BLaER1 (cell line): ENCODE measurements at regions not wholly inside any gene's neighbourhood (a gene's known extent, or its start where the extent isn't known, plus 50 kb on each side); places are given as distances from the start of the nearest gene placed in this dataset.

Source experiments
- H3K27ac ChIP-seq: shearing (Covaris generic); formaldehyde crosslinking; 2 replicates; pipeline ENCODE4 v1.8.1; 2022
- H3K27me3 ChIP-seq: shearing (Covaris generic); formaldehyde crosslinking; 2 replicates; pipeline ENCODE4 v1.8.1; 2022
- H3K36me3 ChIP-seq: shearing (Covaris generic); formaldehyde crosslinking; 2 replicates; pipeline ENCODE4 v1.8.1; 2022
- H3K4me1 ChIP-seq: shearing (Covaris generic); formaldehyde crosslinking; 2 replicates; pipeline ENCODE4 v1.8.1; 2022
- H3K4me2 ChIP-seq: shearing (Covaris generic); formaldehyde crosslinking; 2 replicates; pipeline ENCODE4 v1.8.1; 2022
- H3K4me3 ChIP-seq: shearing (Covaris generic); formaldehyde crosslinking; 2 replicates; pipeline ENCODE4 v1.8.1; 2022
- H3K9ac ChIP-seq: shearing (Covaris generic); formaldehyde crosslinking; 2 replicates; pipeline ENCODE4 v1.8.1; 2022
- H3K9me3 ChIP-seq: shearing (Covaris generic); formaldehyde crosslinking; 2 replicates; pipeline ENCODE4 v1.8.1; 2022
- H4K20me1 ChIP-seq: shearing (Covaris generic); formaldehyde crosslinking; 2 replicates; pipeline ENCODE4 v1.8.1; 2022
- Cebpa-rat ChIP-seq: shearing (Covaris generic); IDR thresholded peaks from 2 replicates; pipeline ENCODE4 v1.8.1; 2022

DNA sequence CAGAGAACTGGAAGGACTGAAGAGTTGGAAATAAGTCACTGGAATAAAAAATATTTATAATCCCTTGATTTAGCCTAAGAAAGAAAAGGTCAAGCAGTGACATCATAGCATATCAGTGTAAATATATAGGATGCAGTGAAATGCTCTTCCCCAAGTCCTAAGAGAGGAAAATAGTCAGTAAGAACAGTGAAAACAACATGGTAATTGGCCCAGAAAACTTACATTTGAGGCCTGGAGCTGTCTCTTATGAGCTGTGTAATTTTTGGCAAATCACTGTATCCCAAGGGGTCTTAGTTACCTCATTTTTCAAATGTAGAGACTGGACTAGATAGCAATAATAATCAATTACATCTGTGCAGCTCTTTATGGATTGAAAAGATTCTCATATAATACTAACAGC lies 255.7 kb upstream of the AR start:
- H3K4me1 ChIP-seq: no peaks in the 10 kb centered on the region
- H3K4me2 ChIP-seq: no peak overlapping the region
- no peaks in the 10 kb centered on the region for H3K36me3 ChIP-seq
- no peak overlapping the region for H3K27ac ChIP-seq
- H3K9ac ChIP-seq: no peak overlapping the region
- TF ChIP-seq Cebpa-rat: no peak
- H3K9me3 ChIP-seq: no peaks in the 10 kb centered on the region; the same call in 1 of the 2 replicates
- H3K27me3 ChIP-seq: peaks cover 18% of the 10 kb centered on the region
- no peaks in the 10 kb centered on the region for H4K20me1 ChIP-seq
- no peak overlapping the region for H3K4me3 ChIP-seq

DNA sequence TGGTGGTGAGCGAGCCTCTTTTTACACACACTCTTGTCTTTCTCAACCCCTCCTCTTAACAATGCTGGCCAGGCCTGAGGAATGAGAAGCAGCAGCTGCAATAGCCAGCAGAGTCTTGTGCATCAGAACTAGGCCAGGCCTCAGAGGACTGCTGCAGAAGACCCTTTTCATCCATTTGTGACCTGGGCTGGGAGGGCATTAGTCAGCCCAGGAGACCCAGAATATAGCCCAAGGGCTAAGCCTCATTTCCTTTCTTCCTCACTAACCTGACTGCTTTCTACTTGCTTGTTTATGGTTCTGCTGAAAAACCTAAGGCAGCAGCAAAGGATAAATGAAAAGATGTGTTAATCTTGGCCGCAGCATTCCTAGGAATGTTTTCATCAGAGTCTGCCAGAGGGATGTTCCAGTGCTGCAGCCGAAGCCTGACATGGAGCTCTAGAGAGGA lies 254.7 kb upstream of the AR start:
- no peak for TF ChIP-seq Cebpa-rat
- Histone ChIP-seq H3K4me3 (no peak overlapping the region), H4K20me1 (no peaks in the 10 kb centered on the region), H3K27me3 (peaks cover 18% of the 10 kb centered on the region), H3K9me3 (no peaks in the 10 kb centered on the region), H3K4me2 (no peak overlapping the region), H3K27ac (no peak overlapping the region), H3K9ac (no peak overlapping the region), H3K36me3 (no peaks in the 10 kb centered on the region), H3K4me1 (no peaks in the 10 kb centered on the region)

DNA sequence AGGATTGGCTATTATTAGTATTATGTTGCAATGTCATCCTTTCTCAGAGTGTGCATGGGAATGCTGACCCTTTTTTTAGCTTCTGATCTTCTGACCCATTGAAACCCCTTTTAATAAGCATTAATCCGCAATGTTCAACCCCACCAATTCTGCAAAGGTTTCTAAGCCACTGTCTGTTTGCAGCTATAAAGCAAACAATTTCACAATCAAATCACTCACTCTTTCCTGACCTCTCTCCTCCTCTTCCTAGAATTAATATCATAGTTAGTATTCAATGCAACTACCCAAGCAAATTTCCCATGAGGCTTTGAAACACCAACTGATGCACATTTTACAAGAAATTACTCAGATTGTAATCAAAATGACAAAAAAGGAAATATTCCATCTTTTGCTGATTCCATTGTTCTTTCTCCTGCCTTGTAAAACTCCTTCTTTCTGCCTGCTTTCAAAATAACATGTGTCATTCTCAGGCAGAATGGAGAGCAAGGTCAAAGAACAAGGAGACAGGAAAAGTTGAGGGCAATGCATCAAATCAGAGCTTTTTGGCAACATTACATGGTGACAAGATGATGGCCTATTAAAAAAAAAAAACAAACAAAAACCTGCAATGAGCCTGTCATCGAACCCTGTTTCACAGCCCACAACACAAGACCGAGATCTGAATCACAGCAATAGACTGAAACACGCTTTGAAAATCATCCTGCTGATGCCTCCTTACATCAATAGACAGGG lies 253.2 kb upstream of the AR start:
- no peak for TF ChIP-seq Cebpa-rat
- Histone ChIP-seq H3K4me1 (no peaks in the 10 kb centered on the region), H3K27me3 (peaks cover 18% of the 10 kb centered on the region), H3K4me2 (no peak overlapping the region), H4K20me1 (no peaks in the 10 kb centered on the region), H3K4me3 (no peak overlapping the region), H3K9me3 (no peaks in the 10 kb centered on the region), H3K36me3 (no peaks in the 10 kb centered on the region), H3K27ac (no peak overlapping the region), H3K9ac (no peak overlapping the region)

DNA sequence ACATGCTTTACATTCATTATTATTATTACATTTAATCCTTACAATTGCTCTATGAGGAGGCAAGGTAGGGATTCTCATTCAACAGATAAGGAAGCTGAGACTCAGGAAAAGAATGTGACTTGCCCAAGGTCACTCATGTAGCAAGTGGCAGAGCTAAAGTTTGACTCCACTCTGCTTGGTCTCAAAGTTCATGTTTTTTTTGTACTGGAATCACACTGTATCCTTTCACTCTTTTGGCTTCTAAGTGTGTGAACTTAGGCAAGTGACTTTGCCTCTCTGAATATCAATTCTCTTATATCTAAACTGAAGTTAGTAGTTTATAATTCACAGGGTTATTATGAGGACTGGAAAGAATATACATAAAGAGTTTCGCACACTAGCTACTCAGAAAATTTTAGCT lies 247.9 kb upstream of the AR start:
- Histone ChIP-seq H3K36me3 (no peaks in the 10 kb centered on the region), H3K27ac (no peak overlapping the region), H3K4me3 (no peak overlapping the region), H3K4me1 (no peaks in the 10 kb centered on the region), H3K4me2 (no peak overlapping the region), H4K20me1 (no peaks in the 10 kb centered on the region), H3K27me3 (peaks cover 6% of the 10 kb centered on the region; the same call in 1 of the 2 replicates), H3K9me3 (peaks cover 11% of the 10 kb centered on the region; the same call in 1 of the 2 replicates), H3K9ac (no peak overlapping the region)
- no peak for TF ChIP-seq Cebpa-rat

DNA sequence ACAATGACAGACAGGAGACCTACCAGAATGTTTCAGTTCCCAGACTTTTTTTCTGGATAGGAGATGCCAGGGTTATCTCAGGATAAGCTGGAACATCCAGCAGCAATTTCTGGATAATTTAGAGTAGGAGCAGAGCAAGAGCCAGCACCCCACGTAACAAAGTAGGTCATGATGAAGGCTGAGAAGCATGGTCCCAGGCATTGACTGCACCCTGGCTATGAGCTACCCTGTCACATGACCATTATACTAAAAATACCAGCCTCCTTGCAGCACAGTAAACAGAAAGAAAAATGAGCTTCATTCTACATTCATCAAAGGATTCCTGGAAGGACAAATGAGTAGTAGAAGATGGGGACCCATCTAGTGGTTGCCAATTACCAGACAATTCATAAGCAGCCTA lies 247.4 kb upstream of the AR start:
- no peak overlapping the region for H3K27ac ChIP-seq
- no peak overlapping the region for H3K9ac ChIP-seq
- no peaks in the 10 kb centered on the region for H4K20me1 ChIP-seq
- H3K4me3 ChIP-seq: no peak overlapping the region
- no peaks in the 10 kb centered on the region for H3K36me3 ChIP-seq
- H3K9me3 ChIP-seq: peaks cover 11% of the 10 kb centered on the region; the same call in 1 of the 2 replicates
- H3K27me3 ChIP-seq: peaks cover 4% of the 10 kb centered on the region; the same call in 1 of the 2 replicates
- no peak overlapping the region for H3K4me2 ChIP-seq
- no peak for TF ChIP-seq Cebpa-rat
- no peaks in the 10 kb centered on the region for H3K4me1 ChIP-seq

DNA sequence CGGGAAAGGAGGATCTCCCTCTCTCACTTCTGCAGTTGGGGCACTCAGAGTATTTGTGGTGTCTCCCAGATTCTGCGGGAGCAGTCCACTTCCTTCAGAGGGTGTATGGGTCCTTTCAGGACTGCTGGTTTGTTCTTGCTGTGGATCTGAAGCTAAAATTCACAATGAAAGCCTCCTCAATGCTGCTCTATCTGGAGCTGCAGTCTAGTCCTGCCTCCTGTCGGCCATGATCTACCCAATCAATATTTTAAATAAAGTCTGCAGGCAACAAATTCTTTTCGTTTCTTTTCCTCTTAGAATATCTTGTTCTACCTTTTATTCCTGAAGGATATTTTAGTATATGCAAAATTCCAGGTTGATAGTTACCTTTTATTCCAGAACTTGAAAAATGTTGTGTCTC lies 226.1 kb upstream of the AR start:
- no peak overlapping the region for H3K4me3 ChIP-seq

DNA sequence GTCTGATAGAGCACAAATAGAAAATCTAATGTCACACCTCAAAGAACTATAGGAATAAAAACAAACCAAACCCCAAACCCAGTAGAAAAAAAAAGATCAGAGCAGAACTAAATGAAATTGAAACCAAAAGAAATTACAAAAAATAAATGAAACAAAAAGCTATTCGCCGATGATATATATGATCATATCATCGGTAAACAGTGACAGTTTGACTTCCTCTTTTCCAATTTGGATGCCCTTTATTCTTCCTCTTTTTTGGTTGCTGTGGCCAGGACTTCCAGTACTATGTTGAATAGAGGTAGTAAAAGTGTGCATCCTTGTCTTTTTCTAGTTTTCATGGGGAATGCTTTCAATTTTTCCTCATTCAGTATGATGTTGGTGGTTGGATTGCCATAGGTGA lies 215.3 kb upstream of the AR start:
- no peaks in the 10 kb centered on the region for H3K27me3 ChIP-seq
- TF ChIP-seq Cebpa-rat: no peak
- H3K36me3 ChIP-seq: no peaks in the 10 kb centered on the region
- no peak overlapping the region for H3K9ac ChIP-seq
- no peak overlapping the region for H3K27ac ChIP-seq
- peaks cover 4% of the 10 kb centered on the region; the same call in 1 of the 2 replicates for H3K9me3 ChIP-seq
- no peaks in the 10 kb centered on the region for H3K4me1 ChIP-seq
- no peak overlapping the region for H3K4me2 ChIP-seq
- no peaks in the 10 kb centered on the region for H4K20me1 ChIP-seq
- H3K4me3 ChIP-seq: no peak overlapping the region

More for the DNA sequence above, 226.1 kb upstream of the AR start:
- Histone ChIP-seq H3K27me3 (peaks cover 13% of the 10 kb centered on the region), H3K4me1 (no peaks in the 10 kb centered on the region), H4K20me1 (no peaks in the 10 kb centered on the region), H3K27ac (no peak overlapping the region), H3K4me2 (no peak overlapping the region), H3K36me3 (no peaks in the 10 kb centered on the region), H3K9ac (no peak overlapping the region), H3K9me3 (no peaks in the 10 kb centered on the region)
- TF ChIP-seq Cebpa-rat: no peak

DNA sequence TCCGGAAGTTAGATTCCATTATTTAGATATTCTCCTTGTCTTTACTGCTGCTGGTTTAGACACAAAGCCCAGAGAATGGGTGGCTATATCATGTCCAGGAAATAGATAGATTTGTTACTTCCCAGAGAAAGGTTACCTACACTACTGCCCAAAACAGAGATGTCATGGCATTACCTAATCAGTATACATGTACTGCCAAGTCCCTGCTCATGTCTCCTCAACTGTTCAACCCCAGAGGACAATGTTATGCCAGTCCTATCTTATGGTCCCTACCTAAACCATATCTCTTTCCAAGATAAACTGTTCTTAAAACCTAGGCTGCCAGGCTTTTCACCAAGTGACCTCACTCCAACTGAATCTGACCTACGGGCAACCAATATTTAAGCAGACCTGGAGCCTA lies 209.5 kb upstream of the AR start:
- no peak overlapping the region for H3K9ac ChIP-seq
- H3K4me1 ChIP-seq: no peaks in the 10 kb centered on the region
- H3K9me3 ChIP-seq: no peaks in the 10 kb centered on the region
- H3K36me3 ChIP-seq: no peaks in the 10 kb centered on the region
- H4K20me1 ChIP-seq: no peaks in the 10 kb centered on the region
- H3K27me3 ChIP-seq: no peaks in the 10 kb centered on the region
- no peak overlapping the region for H3K27ac ChIP-seq
- H3K4me3 ChIP-seq: no peak overlapping the region
- no peak for TF ChIP-seq Cebpa-rat
- no peak overlapping the region for H3K4me2 ChIP-seq

DNA sequence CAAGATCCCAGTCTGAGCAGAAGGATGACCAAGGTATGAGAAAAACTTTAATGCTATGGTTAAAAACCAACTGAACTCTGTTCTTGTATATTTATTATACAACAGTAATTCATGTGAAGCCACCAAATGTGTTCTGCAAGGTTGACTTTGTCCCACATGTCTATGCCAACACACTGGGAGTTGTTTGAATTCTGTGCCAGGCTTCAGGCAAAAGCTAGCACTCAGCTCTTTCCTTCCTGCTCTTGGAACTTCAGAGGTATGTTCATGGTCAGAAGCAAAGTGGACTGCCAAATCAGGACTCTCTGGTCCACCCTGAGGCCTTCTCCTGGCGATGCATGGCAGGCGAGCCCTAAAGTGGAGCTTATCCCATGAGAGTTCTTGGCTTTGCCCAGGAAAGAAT lies 205.6 kb upstream of the AR start:
- no peak overlapping the region for H3K9ac ChIP-seq
- no peak overlapping the region for H3K27ac ChIP-seq
- no peaks in the 10 kb centered on the region for H3K36me3 ChIP-seq
- no peaks in the 10 kb centered on the region for H4K20me1 ChIP-seq
- no peaks in the 10 kb centered on the region for H3K4me1 ChIP-seq
- no peaks in the 10 kb centered on the region for H3K9me3 ChIP-seq
- no peak for TF ChIP-seq Cebpa-rat
- H3K27me3 ChIP-seq: no peaks in the 10 kb centered on the region
- no peak overlapping the region for H3K4me3 ChIP-seq
- no peak overlapping the region for H3K4me2 ChIP-seq

DNA sequence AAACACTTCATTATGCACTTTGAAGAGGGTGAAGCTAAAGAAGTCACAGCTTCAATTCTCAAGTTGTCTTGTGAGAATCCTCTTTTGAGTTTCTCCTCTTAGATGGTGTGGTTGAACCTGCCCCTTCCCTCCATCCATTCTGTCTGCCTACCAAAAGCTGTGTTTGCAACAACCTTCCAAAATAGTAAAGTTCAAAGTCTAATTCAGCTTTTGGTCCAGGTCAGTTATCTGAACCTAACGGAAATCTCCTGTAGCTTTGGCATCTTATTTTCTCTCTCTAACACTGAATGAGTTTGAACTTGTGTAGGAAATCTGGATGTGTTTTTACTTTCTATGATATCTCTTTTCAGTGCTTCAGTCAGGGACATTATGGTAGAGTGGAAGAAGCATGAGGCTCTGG lies 201.7 kb upstream of the AR start:
- Histone ChIP-seq H4K20me1 (no peaks in the 10 kb centered on the region), H3K27me3 (no peaks in the 10 kb centered on the region), H3K36me3 (no peaks in the 10 kb centered on the region), H3K9ac (no peak overlapping the region), H3K9me3 (no peaks in the 10 kb centered on the region), H3K4me2 (no peak overlapping the region), H3K27ac (no peak overlapping the region), H3K4me3 (no peak overlapping the region), H3K4me1 (no peaks in the 10 kb centered on the region)
- no peak for TF ChIP-seq Cebpa-rat
